Loucy (cell line): ENCODE measurements at regions not wholly inside any gene's neighbourhood (a gene's known extent, or its start where the extent isn't known, plus 50 kb on each side); places are given as distances from the start of the nearest gene placed in this dataset.

Experiments used
- H2AFZ ChIP-seq: fragments of 200-600 bp; sonication (generic); 2 replicates; pipeline ENCODE4 v1.6.0; 2016; ENCODE audit warnings: antibody characterized with exemption, mild to moderate bottlenecking, low read length, moderate library complexity
- H3F3A ChIP-seq: fragments of 200-600 bp; 2 replicates; pipeline ENCODE4 v1.6.0; 2016; ENCODE audit warnings: antibody characterized with exemption, low read depth, mild to moderate bottlenecking
- H3K27me3 ChIP-seq: fragments of 200-600 bp; sonication (generic); 2 replicates; pipeline ENCODE4 v1.6.1; 2014; ENCODE audit warnings: low read length, mild to moderate bottlenecking; ENCODE audit not compliant: insufficient read depth, poor library complexity, severe bottlenecking
- H3K36me3 ChIP-seq: fragments of 200-600 bp; sonication (generic); 2 replicates; pipeline ENCODE4 v1.6.1; 2016; ENCODE audit warnings: low read length; ENCODE audit not compliant: insufficient read depth
- H3K4me1 ChIP-seq: fragments of 200-600 bp; sonication (generic); 2 replicates; pipeline ENCODE4 v1.5.1; 2014; ENCODE audit warnings: low read length, mild to moderate bottlenecking; ENCODE audit not compliant: insufficient read depth, poor library complexity, severe bottlenecking
- H3K4me2 ChIP-seq: fragments of 200-600 bp; sonication (generic); 2 replicates; pipeline ENCODE4 v1.6.0; 2014; ENCODE audit warnings: antibody characterized with exemption, low read length, low read depth, mild to moderate bottlenecking; ENCODE audit not compliant: poor library complexity, severe bottlenecking
- H3K4me3 ChIP-seq: fragments of 200-600 bp; sonication (generic); 2 replicates; pipeline ENCODE4 v1.5.1; 2014; ENCODE audit warnings: low read length, mild to moderate bottlenecking, mixed read lengths; ENCODE audit not compliant: poor library complexity, severe bottlenecking
- H3K79me2 ChIP-seq: fragments of 200-600 bp; sonication (generic); 2 replicates; pipeline ENCODE4 v1.6.1; 2014; ENCODE audit warnings: low read length; ENCODE audit not compliant: insufficient read depth
- H3K9ac ChIP-seq: fragments of 200-600 bp; sonication (generic); 2 replicates; pipeline ENCODE4 v1.6.0; 2014; ENCODE audit warnings: mild to moderate bottlenecking, low read depth, low read length, moderate library complexity; ENCODE audit not compliant: poor library complexity, severe bottlenecking
- H3K9me2 ChIP-seq: fragments of 200-600 bp; sonication (generic); replicated peaks from 2 replicates; pipeline ENCODE4 v1.6.1; 2016; ENCODE audit warnings: low read depth, low read length, mixed read lengths
- H3K9me3 ChIP-seq: fragments of 200-600 bp; sonication (generic); 2 replicates; pipeline ENCODE4 v1.6.1; 2014; ENCODE audit warnings: mild to moderate bottlenecking, antibody characterized with exemption, low read length, low read depth; ENCODE audit not compliant: insufficient read depth
- H4K20me1 ChIP-seq: fragments of 200-600 bp; sonication (generic); 2 replicates; pipeline ENCODE4 v1.6.0; 2014; ENCODE audit warnings: antibody characterized with exemption, low read length, mild to moderate bottlenecking; ENCODE audit not compliant: insufficient read depth, poor library complexity, severe bottlenecking
- EZH2phosphoT487 ChIP-seq: fragments of 200-600 bp; IDR thresholded peaks from 2 replicates; pipeline ENCODE4 v1.6.1; 2018; ENCODE audit warnings: antibody characterized with exemption, mild to moderate bottlenecking, moderate library complexity, borderline replicate concordance
- TF ChIP-seq, protein P1 (sequence below): fragments of 200-600 bp; sonication (generic); conservative IDR thresholded peaks from 2 replicates; pipeline ENCODE4 v1.5.1; 2014; ENCODE audit warnings: mild to moderate bottlenecking, antibody characterized with exemption, low read length

DNA sequence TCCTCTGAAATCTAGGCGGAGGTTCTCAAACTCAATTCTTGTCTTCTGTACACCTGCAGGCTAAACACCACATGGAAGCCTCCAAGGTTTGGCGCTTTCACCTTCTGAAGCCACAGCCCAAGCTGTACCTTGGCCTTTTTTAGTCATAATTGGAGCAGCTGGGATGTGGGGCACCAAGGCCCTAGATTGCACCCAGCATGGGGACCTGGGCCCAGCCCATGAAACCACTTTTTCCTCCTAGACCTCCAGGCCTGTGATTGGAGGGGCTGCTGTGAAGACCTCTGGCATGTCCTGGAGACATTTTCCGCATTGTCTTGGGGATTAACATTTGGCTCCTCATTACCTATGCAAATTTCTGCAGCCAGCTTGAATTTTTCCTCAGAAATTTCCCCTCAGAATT is 181.0 kb downstream of the TYW3 start:
- no peak overlapping the region for H3K4me3 ChIP-seq
- H3K9ac ChIP-seq, result no peak overlapping the region
- TF ChIP-seq, protein P1, sequence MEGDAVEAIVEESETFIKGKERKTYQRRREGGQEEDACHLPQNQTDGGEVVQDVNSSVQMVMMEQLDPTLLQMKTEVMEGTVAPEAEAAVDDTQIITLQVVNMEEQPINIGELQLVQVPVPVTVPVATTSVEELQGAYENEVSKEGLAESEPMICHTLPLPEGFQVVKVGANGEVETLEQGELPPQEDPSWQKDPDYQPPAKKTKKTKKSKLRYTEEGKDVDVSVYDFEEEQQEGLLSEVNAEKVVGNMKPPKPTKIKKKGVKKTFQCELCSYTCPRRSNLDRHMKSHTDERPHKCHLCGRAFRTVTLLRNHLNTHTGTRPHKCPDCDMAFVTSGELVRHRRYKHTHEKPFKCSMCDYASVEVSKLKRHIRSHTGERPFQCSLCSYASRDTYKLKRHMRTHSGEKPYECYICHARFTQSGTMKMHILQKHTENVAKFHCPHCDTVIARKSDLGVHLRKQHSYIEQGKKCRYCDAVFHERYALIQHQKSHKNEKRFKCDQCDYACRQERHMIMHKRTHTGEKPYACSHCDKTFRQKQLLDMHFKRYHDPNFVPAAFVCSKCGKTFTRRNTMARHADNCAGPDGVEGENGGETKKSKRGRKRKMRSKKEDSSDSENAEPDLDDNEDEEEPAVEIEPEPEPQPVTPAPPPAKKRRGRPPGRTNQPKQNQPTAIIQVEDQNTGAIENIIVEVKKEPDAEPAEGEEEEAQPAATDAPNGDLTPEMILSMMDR, result no peak
- no peak for TF ChIP-seq EZH2phosphoT487

DNA sequence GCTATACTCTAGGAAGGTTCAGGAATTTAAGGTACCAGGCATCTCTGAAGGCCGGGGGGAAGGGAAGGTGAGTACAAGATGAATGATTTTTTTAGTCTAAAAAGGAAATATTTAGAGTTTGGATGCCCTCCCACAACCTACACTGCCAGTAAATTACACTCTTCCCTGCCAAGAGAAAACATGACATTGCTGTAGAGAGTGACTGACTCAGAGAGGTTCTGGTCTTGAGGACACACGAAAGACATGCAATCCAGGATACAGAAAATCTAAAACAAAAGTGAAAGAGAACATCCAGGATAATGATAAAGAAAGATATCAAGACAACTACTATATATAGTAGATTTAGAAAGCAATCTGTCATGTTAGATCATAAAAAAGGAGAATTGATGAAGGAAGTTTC is 200.5 kb downstream of the TYW3 start:
- TF ChIP-seq, protein P1, result no peak
- no peak for TF ChIP-seq EZH2phosphoT487
- peak overlapping the region; percentile 19; the same call in 1 of the 2 replicates for H2AFZ ChIP-seq
- H3K4me3 ChIP-seq, result no peak overlapping the region
- no peaks in the 10 kb centered on the region for H3F3A ChIP-seq
- H3K79me2 ChIP-seq, result no peaks in the 10 kb centered on the region
- H4K20me1 ChIP-seq, result no peaks in the 10 kb centered on the region
- no peak overlapping the region for H3K9ac ChIP-seq
- H3K27me3 ChIP-seq, result no peaks in the 10 kb centered on the region
- H3K4me2 ChIP-seq, result no peak overlapping the region
- peaks cover 11% of the 10 kb centered on the region; the same call in 1 of the 2 replicates for H3K9me3 ChIP-seq
- H3K36me3 ChIP-seq, result no peaks in the 10 kb centered on the region
- no peaks in the 10 kb centered on the region for H3K9me2 ChIP-seq
- no peaks in the 10 kb centered on the region for H3K4me1 ChIP-seq

More for the DNA sequence above, 181.0 kb downstream of the TYW3 start:
- Histone ChIP-seq H3K36me3 (no peaks in the 10 kb centered on the region), H3K4me1 (no peaks in the 10 kb centered on the region), H3K4me2 (no peak overlapping the region), H3K9me3 (peaks cover 6% of the 10 kb centered on the region; the same call in 1 of the 2 replicates), H4K20me1 (no peaks in the 10 kb centered on the region), H3F3A (no peaks in the 10 kb centered on the region), H2AFZ (no peak overlapping the region), H3K9me2 (no peaks in the 10 kb centered on the region), H3K27me3 (no peaks in the 10 kb centered on the region), H3K79me2 (no peaks in the 10 kb centered on the region)

DNA sequence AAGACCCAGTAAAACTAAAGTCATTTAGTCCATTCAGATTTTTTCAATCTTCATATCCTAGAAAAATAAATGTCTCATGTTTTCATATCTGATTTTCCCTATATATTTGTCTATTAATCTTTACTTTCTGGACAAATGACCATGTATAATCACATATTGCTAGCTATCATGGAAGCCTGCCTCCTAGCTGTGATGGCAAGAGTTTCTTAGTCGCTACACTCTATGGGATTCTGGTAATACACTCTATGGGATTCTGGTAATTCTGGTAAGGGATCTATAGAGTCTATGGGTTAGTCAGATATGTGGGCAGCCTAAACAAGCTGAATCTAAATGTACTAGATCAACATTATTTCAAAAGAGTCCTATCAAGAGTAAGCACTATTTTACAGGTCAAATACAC is 198.7 kb upstream of the LHX8 start:
- no peak overlapping the region for H3K4me3 ChIP-seq
- TF ChIP-seq, protein P1, result peak; percentile 30
- no peak for TF ChIP-seq EZH2phosphoT487
- H4K20me1 ChIP-seq, result no peaks in the 10 kb centered on the region
- no peak overlapping the region for H3K9ac ChIP-seq
- H2AFZ ChIP-seq, result no peak overlapping the region
- H3K9me3 ChIP-seq, result peaks cover 5% of the 10 kb centered on the region; the same call in 1 of the 2 replicates
- no peaks in the 10 kb centered on the region for H3K27me3 ChIP-seq
- no peaks in the 10 kb centered on the region for H3K9me2 ChIP-seq
- H3F3A ChIP-seq, result no peaks in the 10 kb centered on the region
- no peaks in the 10 kb centered on the region for H3K36me3 ChIP-seq
- no peaks in the 10 kb centered on the region for H3K4me1 ChIP-seq
- H3K4me2 ChIP-seq, result no peak overlapping the region
- no peaks in the 10 kb centered on the region for H3K79me2 ChIP-seq
